ENCODE measurements at regions not wholly inside any gene's neighbourhood (a gene's known extent, or its start where the extent isn't known, plus 50 kb on each side); places are given as distances from the start of the nearest gene placed in this dataset.

DNA sequence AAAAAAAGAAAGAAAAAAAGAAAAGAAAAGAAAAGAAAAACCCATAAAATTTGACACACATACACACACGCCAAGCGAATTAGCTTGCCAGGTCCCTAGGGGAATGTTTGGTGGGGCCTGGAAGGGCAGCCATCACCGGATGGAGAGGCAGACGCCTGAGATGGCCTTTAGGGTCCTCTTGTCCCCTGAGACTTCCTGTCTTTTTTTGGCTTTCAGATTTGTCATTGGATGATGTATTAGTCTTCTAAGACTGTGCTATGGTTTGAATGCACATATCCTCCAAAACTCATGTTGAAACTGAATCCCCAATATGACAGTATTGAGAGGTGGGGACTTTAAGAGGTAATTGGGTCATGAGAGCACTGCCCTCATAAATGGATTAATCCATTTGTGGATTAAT lies 211.8 kb downstream of the TOMM20 start (continued):
- TF ChIP-seq, protein P1, sequence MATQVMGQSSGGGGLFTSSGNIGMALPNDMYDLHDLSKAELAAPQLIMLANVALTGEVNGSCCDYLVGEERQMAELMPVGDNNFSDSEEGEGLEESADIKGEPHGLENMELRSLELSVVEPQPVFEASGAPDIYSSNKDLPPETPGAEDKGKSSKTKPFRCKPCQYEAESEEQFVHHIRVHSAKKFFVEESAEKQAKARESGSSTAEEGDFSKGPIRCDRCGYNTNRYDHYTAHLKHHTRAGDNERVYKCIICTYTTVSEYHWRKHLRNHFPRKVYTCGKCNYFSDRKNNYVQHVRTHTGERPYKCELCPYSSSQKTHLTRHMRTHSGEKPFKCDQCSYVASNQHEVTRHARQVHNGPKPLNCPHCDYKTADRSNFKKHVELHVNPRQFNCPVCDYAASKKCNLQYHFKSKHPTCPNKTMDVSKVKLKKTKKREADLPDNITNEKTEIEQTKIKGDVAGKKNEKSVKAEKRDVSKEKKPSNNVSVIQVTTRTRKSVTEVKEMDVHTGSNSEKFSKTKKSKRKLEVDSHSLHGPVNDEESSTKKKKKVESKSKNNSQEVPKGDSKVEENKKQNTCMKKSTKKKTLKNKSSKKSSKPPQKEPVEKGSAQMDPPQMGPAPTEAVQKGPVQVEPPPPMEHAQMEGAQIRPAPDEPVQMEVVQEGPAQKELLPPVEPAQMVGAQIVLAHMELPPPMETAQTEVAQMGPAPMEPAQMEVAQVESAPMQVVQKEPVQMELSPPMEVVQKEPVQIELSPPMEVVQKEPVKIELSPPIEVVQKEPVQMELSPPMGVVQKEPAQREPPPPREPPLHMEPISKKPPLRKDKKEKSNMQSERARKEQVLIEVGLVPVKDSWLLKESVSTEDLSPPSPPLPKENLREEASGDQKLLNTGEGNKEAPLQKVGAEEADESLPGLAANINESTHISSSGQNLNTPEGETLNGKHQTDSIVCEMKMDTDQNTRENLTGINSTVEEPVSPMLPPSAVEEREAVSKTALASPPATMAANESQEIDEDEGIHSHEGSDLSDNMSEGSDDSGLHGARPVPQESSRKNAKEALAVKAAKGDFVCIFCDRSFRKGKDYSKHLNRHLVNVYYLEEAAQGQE (IDR thresholded peaks at IDR 0.05; ENCODE audit: low read depth, low read length) = no peak
- TF ChIP-seq, protein P2, sequence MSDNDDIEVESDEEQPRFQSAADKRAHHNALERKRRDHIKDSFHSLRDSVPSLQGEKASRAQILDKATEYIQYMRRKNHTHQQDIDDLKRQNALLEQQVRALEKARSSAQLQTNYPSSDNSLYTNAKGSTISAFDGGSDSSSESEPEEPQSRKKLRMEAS (IDR thresholded peaks at IDR 0.05; ENCODE audit: low read depth) = no peak

DNA sequence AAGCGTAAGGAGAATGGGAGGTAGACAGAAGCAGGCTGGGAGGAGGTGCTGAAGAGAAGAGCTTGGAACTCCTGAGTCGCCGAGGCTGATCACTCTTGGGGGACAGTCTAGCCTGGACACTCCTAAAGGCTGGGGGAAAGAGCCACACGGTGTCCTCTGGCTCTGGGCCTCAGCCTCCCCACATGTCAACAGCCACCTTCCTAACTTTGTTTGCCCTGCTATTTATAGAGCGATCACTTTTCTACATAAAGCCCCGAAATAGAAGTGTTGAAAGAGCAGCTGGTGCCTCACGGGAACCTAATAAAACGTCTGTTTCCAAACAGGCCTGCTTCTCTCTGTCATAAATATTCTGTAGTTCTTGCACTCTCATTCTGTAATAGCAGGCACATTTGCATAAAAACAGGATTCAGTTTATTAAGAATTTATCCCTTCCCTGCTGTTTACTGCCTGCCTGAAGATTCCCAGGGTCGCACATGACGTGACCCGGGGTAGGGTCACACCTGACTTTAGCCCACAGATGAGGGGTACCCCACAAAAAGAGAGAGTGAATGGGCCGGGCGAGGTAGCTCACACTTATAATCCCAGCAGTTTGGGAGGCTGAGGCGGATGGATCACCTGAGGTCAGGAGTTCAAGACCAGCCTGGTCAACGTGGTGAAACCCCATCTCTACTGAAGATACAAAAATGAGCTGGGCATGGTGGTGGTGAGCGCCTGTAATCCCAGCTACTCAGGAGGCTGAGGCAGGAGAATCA lies 212.5 kb downstream of the TOMM20 start:
- Histone ChIP-seq H2AFZ (ENCODE audit: low read depth) (no peak overlapping the region), H3K4me3 (ENCODE audit: low read depth in 2 of 2, low read length in 1 of 2) (no peak overlapping the region), H3K9me2 (no peaks in the 10 kb centered on the region), H3K4me1 (ENCODE audit: control insufficient read depth in 1 of 2, insufficient read depth in 2 of 2, low read depth in 1 of 2, low read length in 1 of 2) (peaks cover 0 to 12% of the 10 kb centered on the region in 2 experiments; a peak in 1 of 4 replicates), H4K20me1 (ENCODE audit: insufficient read depth) (no peaks in the 10 kb centered on the region), H3K79me2 (ENCODE audit: insufficient read depth) (no peaks in the 10 kb centered on the region), H3K36me3 (replicated peaks in 1 of 2; ENCODE audit: control insufficient read depth in 1 of 2, insufficient read depth in 2 of 2, low read length in 1 of 2) (no peaks in the 10 kb centered on the region), H3K27me3 (ENCODE audit: insufficient read depth) (no peaks in the 10 kb centered on the region), H3K4me2 (no peak overlapping the region), H3K27ac (ENCODE audit: low read depth in 2 of 2, low read length in 1 of 2) (no peak overlapping the region), H3F3A (replicated peaks; ENCODE audit: insufficient read depth) (no peaks in the 10 kb centered on the region), H3K9ac (no peak overlapping the region), H3K9me3 (no peaks in the 10 kb centered on the region)
- no peak for DNase-seq
- TF ChIP-seq NFIC (IDR thresholded peaks at IDR 0.05; ENCODE audit: borderline replicate concordance) = no peak
- TF ChIP-seq CHD2 (IDR thresholded peaks at IDR 0.05; ENCODE audit: low read length, partially characterized antibody) = no peak
- TF ChIP-seq, protein P1 (IDR thresholded peaks at IDR 0.05; ENCODE audit: low read depth, low read length) = no peak
- no peak for TF ChIP-seq EZH2phosphoT487 (IDR thresholded peaks at IDR 0.05; ENCODE audit: borderline replicate concordance, low read depth)
- ChIA-PET CTCF (no interaction called here), POLR2A (no interaction called here)
- WGBS (ENCODE audit: low lambda C conversion rate) = 88% methylated on average over 16 of the region's 16 CpGs

Measured in SK-N-SH (cell line).